Lower leg skin (tissue), 4 donors: ENCODE measurements at regions not wholly inside any gene's neighbourhood (a gene's known extent, or its start where the extent isn't known, plus 50 kb on each side); places are given as distances from the start of the nearest gene placed in this dataset.
"Not testable (repeated sequence)": the region's sequence is repeated elsewhere in the genome, so short reads cannot be mapped to it uniquely, and the experiment has no call there.

Source experiments
- DNase-seq, 2 donors: peaks; one replicate each; pipeline ENCODE4 v3.0.0-alpha.2; 2019; ENCODE audit warnings: low spot score in 2 of 2
- H3K4me3 ChIP-seq: fragments of 200-600 bp; sonication (generic); 2 replicates; pipeline ENCODE4 v1.5.1; 2017; ENCODE audit warnings: mild to moderate bottlenecking, low read depth; ENCODE audit not compliant: poor library complexity, severe bottlenecking
- CTCF ChIP-seq, 3 donors: fragments of 450-650 bp; IDR thresholded peaks; one replicate each; pipeline ENCODE4 v1.5.1; 2016; ENCODE audit warnings: antibody characterized with exemption in 3 of 3, mild to moderate bottlenecking in 3 of 3, moderate library complexity in 2 of 3
- POLR2A ChIP-seq, 2 donors: fragments of 450-650 bp; IDR thresholded peaks; one replicate each; pipeline ENCODE4 v1.6.1; 2016 to 2017; ENCODE audit warnings: antibody characterized with exemption in 2 of 2, mild to moderate bottlenecking in 1 of 2, moderate library complexity in 1 of 2
- WGBS, 2 donors: methylation state at CpG; one replicate each; pipeline ENCODE4 v1.1.5; 2018; 5-methylcytosine and 5-hydroxymethylcytosine counted together
- intact Hi-C: fragments of 100-400 bp; cut with DNase I; formaldehyde crosslinking; loops from one replicate; pipeline ENCODE4 v1.15.0; 2023; ENCODE audit warnings: low total_unique reads

GRCh38 chr7:34558022-34558421 is 100.0 kb upstream of the NPSR1 start:
- DNase-seq = no peak
- H3K4me3 ChIP-seq = no peak overlapping the region
- WGBS, 2 donors = 74 to 79% methylated on average over 4 of the region's 4 CpGs
- intact Hi-C loops = no loop called here
- TF ChIP-seq POLR2A (IDR thresholded peaks at IDR 0.05) (no peak), CTCF (IDR thresholded peaks at IDR 0.05) (no peak)

- no peak for DNase-seq
- TF ChIP-seq POLR2A (IDR thresholded peaks at IDR 0.05) (no peak), CTCF (IDR thresholded peaks at IDR 0.05) (no peak)
- intact Hi-C loops = no loop called here
- H3K4me3 ChIP-seq = no peak overlapping the region
- WGBS, 2 donors = 90% methylated on average over 7 of the region's 7 CpGs
Measured at GRCh38 chr7:34564091-34564490, 93.9 kb upstream of the NPSR1 start.

- DNase-seq = no peak
- no peak for TF ChIP-seq CTCF (IDR thresholded peaks at IDR 0.05)
- TF ChIP-seq POLR2A (IDR thresholded peaks at IDR 0.05) = no peak
- no peak overlapping the region for H3K4me3 ChIP-seq
- 42 to 46% methylated on average over 1 of the region's 1 CpG for WGBS, 2 donors
- intact Hi-C loops = no loop called here
Measured at GRCh38 chr7:34567906-34568305, 90.1 kb upstream of the NPSR1 start.

GRCh38 chr7:34569975-34570699 is 87.9 kb upstream of the NPSR1 start:
- no peak for TF ChIP-seq CTCF (IDR thresholded peaks at IDR 0.05)
- TF ChIP-seq POLR2A (IDR thresholded peaks at IDR 0.05) = no peak
- intact Hi-C loops = no loop called here
- DNase-seq = no peak
- WGBS, 2 donors = 83 to 90% methylated on average over 6 of the region's 6 CpGs
- no peak overlapping the region for H3K4me3 ChIP-seq

GRCh38 chr7:34575006-34575405 is 83.0 kb upstream of the NPSR1 start:
- WGBS, 2 donors = 50 to 66% methylated on average over 2 of the region's 2 CpGs
- no peak overlapping the region for H3K4me3 ChIP-seq
- intact Hi-C loops = no loop called here
- TF ChIP-seq CTCF (IDR thresholded peaks at IDR 0.05) (no peak), POLR2A (IDR thresholded peaks at IDR 0.05) (no peak)
- DNase-seq = no peak

- intact Hi-C loops, H3K4me3 ChIP-seq, DNase-seq: not testable (repeated sequence)
- 97 to 100% methylated on average over 1 of the region's 1 CpG for WGBS, 2 donors
Measured at GRCh38 chr7:34577934-34578333, 80.1 kb upstream of the NPSR1 start.

- 79 to 90% methylated on average over 6 of the region's 6 CpGs for WGBS, 2 donors
- intact Hi-C loops, H3K4me3 ChIP-seq, DNase-seq: not testable (repeated sequence)
Measured at GRCh38 chr7:34581698-34582097, 76.3 kb upstream of the NPSR1 start.
